ENCODE measurements at regions not wholly inside any gene's neighbourhood (a gene's known extent, or its start where the extent isn't known, plus 50 kb on each side); places are given as distances from the start of the nearest gene placed in this dataset.

DNA sequence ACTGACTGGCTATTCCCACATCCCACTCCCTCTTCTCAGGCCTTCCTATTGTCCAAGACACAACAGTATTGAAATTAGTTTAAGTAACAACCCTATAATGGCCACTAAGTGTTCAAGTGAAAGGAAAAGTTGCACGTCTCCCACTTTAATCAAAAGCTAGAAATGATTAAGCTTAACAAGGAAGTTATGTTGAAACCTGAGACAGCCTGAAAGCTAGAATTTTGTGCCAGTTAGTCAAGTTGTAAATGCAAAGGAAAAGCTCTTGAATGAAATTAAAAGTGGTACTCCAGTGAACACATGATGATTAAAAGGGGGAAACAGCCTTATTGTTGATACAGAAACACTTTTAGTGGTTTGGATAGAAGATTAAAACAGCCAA, 332.7 kb downstream of the CASP12 start:
- peak in 1 of 4 donors; percentile 31 for TF ChIP-seq EP300 (IDR thresholded peaks at IDR 0.05)
- TF ChIP-seq, protein P1, sequence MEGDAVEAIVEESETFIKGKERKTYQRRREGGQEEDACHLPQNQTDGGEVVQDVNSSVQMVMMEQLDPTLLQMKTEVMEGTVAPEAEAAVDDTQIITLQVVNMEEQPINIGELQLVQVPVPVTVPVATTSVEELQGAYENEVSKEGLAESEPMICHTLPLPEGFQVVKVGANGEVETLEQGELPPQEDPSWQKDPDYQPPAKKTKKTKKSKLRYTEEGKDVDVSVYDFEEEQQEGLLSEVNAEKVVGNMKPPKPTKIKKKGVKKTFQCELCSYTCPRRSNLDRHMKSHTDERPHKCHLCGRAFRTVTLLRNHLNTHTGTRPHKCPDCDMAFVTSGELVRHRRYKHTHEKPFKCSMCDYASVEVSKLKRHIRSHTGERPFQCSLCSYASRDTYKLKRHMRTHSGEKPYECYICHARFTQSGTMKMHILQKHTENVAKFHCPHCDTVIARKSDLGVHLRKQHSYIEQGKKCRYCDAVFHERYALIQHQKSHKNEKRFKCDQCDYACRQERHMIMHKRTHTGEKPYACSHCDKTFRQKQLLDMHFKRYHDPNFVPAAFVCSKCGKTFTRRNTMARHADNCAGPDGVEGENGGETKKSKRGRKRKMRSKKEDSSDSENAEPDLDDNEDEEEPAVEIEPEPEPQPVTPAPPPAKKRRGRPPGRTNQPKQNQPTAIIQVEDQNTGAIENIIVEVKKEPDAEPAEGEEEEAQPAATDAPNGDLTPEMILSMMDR (IDR thresholded peaks at IDR 0.05): no peak

Data from upper lobe of left lung (tissue), 4 donors.